GM12878 (cell line): ENCODE measurements at regions not wholly inside any gene's neighbourhood (a gene's known extent, or its start where the extent isn't known, plus 50 kb on each side); places are given as distances from the start of the nearest gene placed in this dataset.

Experiments used
- ATF7 ChIP-seq: fragments of 450-650 bp; IDR thresholded peaks from 2 replicates; pipeline ENCODE4 v1.6.1; 2016; ENCODE audit warnings: low read depth, mild to moderate bottlenecking
- CREB1 ChIP-seq: IDR thresholded peaks from 2 replicates; pipeline ENCODE4 v1.6.1; 2012; ENCODE audit warnings: low read depth, mild to moderate bottlenecking, inconsistent platforms
- EP300 ChIP-seq, 2 experiments: fragments of 150-350 bp in 1 of 2; IDR thresholded peaks; 2 replicates each; pipeline ENCODE4 v1.6.1; 2011 to 2012; ENCODE audit warnings: low read depth in 2 of 2, low read length in 2 of 2, borderline replicate concordance in 1 of 2, improper control_type of control experiment in 1 of 2, inconsistent platforms in 1 of 2; ENCODE audit not compliant: control insufficient read depth in 1 of 2
- MXI1 ChIP-seq: fragments of 150-350 bp; IDR thresholded peaks from 2 replicates; pipeline ENCODE4 v1.6.1; 2011; ENCODE audit warnings: low read depth, mild to moderate bottlenecking, inconsistent platforms, low read length, improper control_type of control experiment
- NRF1 ChIP-seq: conservative IDR thresholded peaks from 2 replicates; pipeline ENCODE4 v1.6.1; 2011; ENCODE audit warnings: mild to moderate bottlenecking, low read depth, low read length, improper control_type of control experiment
- PML ChIP-seq: IDR thresholded peaks from 2 replicates; pipeline ENCODE4 v1.6.1; 2012; ENCODE audit warnings: low read length, inconsistent platforms
- POLR2A ChIP-seq: IDR thresholded peaks from 2 replicates; pipeline ENCODE4 v1.6.1; 2011; ENCODE audit warnings: low read depth, mild to moderate bottlenecking, low read length
- POLR2AphosphoS5 ChIP-seq: IDR thresholded peaks from 2 replicates; pipeline ENCODE4 v1.6.1; 2011; ENCODE audit warnings: mild to moderate bottlenecking, low read length, inconsistent platforms
- YBX1 ChIP-seq: fragments of 450-650 bp; IDR thresholded peaks from 2 replicates; pipeline ENCODE4 v1.6.1; 2016; ENCODE audit warnings: antibody characterized with exemption
- TF ChIP-seq, protein P1 (sequence below): IDR thresholded peaks from 2 replicates; pipeline ENCODE4 v1.6.1; 2011; ENCODE audit warnings: low read depth, low read length, improper control_type of control experiment, borderline replicate concordance
- TF ChIP-seq, protein P2 (sequence below), 3 experiments: IDR thresholded peaks in 2 of 3; conservative IDR thresholded peaks in 1 of 3; 2 replicates each; pipeline ENCODE4 v1.5.1; 2011; ENCODE audit warnings: low read depth in 3 of 3, low read length in 3 of 3, mild to moderate bottlenecking in 3 of 3, control low read depth in 2 of 3, moderate library complexity in 2 of 3, inconsistent platforms in 1 of 3, mixed read lengths in 1 of 3; ENCODE audit not compliant: control insufficient read depth in 2 of 3, insufficient read depth in 1 of 3; ENCODE audit errors: extremely low read depth in 1 of 3
- TF ChIP-seq, protein P3 (sequence below): IDR thresholded peaks from 2 replicates; pipeline ENCODE4 v1.6.1; 2012; ENCODE audit warnings: low read depth, low read length, improper control_type of control experiment
- TF ChIP-seq, protein P4 (sequence below): IDR thresholded peaks from 2 replicates; pipeline ENCODE4 v1.6.1; 2011; ENCODE audit warnings: low read depth, mild to moderate bottlenecking, low read length, moderate library complexity, borderline replicate concordance; ENCODE audit errors: extremely low read depth

DNA sequence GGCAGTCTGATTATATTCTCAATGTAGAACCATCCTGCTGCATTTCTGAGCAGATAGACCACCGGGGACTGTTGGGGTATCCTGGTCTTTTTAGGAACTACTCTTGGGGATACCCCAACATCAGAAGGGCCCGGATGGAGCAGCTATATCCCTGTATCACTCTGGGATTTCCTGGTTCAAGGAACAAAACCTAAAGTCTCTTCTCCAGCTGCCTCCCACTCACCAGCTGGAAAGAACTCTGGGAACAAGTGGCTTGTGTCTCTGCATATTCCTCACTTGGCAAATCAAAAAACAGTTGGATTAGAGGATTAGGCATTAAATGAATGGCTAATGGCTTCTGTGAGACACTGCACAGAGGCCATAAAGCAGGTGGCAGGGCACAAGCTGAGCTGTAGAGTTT lies 62.3 kb upstream of the HS3ST2 start:
- TF ChIP-seq, protein P1, sequence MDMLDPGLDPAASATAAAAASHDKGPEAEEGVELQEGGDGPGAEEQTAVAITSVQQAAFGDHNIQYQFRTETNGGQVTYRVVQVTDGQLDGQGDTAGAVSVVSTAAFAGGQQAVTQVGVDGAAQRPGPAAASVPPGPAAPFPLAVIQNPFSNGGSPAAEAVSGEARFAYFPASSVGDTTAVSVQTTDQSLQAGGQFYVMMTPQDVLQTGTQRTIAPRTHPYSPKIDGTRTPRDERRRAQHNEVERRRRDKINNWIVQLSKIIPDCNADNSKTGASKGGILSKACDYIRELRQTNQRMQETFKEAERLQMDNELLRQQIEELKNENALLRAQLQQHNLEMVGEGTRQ: no peak
- TF ChIP-seq PML (no peak), POLR2AphosphoS5 (no peak), NRF1 (no peak), ATF7 (no peak), MXI1 (no peak), EP300 (IDR thresholded peaks at IDR 0.05; ENCODE audit: borderline replicate concordance in 1 of 2, control insufficient read depth in 1 of 2, low read depth in 2 of 2, low read length in 2 of 2) (no peak), POLR2A (no peak), YBX1 (no peak), CREB1 (no peak)
- TF ChIP-seq, protein P2, sequence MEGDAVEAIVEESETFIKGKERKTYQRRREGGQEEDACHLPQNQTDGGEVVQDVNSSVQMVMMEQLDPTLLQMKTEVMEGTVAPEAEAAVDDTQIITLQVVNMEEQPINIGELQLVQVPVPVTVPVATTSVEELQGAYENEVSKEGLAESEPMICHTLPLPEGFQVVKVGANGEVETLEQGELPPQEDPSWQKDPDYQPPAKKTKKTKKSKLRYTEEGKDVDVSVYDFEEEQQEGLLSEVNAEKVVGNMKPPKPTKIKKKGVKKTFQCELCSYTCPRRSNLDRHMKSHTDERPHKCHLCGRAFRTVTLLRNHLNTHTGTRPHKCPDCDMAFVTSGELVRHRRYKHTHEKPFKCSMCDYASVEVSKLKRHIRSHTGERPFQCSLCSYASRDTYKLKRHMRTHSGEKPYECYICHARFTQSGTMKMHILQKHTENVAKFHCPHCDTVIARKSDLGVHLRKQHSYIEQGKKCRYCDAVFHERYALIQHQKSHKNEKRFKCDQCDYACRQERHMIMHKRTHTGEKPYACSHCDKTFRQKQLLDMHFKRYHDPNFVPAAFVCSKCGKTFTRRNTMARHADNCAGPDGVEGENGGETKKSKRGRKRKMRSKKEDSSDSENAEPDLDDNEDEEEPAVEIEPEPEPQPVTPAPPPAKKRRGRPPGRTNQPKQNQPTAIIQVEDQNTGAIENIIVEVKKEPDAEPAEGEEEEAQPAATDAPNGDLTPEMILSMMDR (IDR thresholded peaks at IDR 0.05 in 2 of 3, conservative IDR thresholded peaks at IDR 0.05 in 1 of 3; ENCODE audit: control insufficient read depth in 2 of 3, extremely low read depth in 1 of 3, insufficient read depth in 1 of 3, low read depth in 3 of 3, low read length in 3 of 3): no peak
- TF ChIP-seq, protein P3, sequence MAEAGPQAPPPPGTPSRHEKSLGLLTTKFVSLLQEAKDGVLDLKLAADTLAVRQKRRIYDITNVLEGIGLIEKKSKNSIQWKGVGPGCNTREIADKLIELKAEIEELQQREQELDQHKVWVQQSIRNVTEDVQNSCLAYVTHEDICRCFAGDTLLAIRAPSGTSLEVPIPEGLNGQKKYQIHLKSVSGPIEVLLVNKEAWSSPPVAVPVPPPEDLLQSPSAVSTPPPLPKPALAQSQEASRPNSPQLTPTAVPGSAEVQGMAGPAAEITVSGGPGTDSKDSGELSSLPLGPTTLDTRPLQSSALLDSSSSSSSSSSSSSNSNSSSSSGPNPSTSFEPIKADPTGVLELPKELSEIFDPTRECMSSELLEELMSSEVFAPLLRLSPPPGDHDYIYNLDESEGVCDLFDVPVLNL: no peak
- TF ChIP-seq, protein P4, sequence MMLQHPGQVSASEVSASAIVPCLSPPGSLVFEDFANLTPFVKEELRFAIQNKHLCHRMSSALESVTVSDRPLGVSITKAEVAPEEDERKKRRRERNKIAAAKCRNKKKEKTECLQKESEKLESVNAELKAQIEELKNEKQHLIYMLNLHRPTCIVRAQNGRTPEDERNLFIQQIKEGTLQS: no peak
